Neural cell (in vitro differentiated cells): ENCODE measurements at regions not wholly inside any gene's neighbourhood (a gene's known extent, or its start where the extent isn't known, plus 50 kb on each side); places are given as distances from the start of the nearest gene placed in this dataset.

Experiments
- H2AFZ ChIP-seq: fragments of 200-600, 300-800 bp; sonication (generic), shearing (Covaris generic); 2 replicates; pipeline ENCODE4 v1.6.0; 2014; ENCODE audit warnings: low read depth, mild to moderate bottlenecking, antibody characterized with exemption, low read length, moderate library complexity
- H3F3A ChIP-seq: fragments of 200-600 bp; shearing (Covaris generic); 2 replicates; pipeline ENCODE4 v1.6.1; 2016; ENCODE audit warnings: mild to moderate bottlenecking, moderate library complexity, mixed read lengths, antibody characterized with exemption, low read length; ENCODE audit not compliant: insufficient read depth, poor library complexity, severe bottlenecking
- H3K27ac ChIP-seq: fragments of 200-600, 300-800 bp; sonication (generic), shearing (Covaris generic); 2 replicates; pipeline ENCODE4 v1.5.1; 2014; ENCODE audit warnings: mild to moderate bottlenecking, low read length, moderate library complexity
- H3K27me3 ChIP-seq: fragments of 300-800, 200-600 bp; sonication (generic), shearing (Covaris generic); 2 replicates; pipeline ENCODE4 v1.6.0; 2014; ENCODE audit warnings: mild to moderate bottlenecking, low read depth, low read length, moderate library complexity; ENCODE audit not compliant: insufficient read depth
- H3K36me3 ChIP-seq: fragments of 300-800, 200-600 bp; sonication (generic), shearing (Covaris generic); 2 replicates; pipeline ENCODE4 v1.5.1; 2014; ENCODE audit warnings: mild to moderate bottlenecking, antibody characterized with exemption, low read length, moderate library complexity; ENCODE audit not compliant: insufficient read depth
- H3K4me2 ChIP-seq: fragments of 300-800, 200-600 bp; sonication (generic), shearing (Covaris generic); 2 replicates; pipeline ENCODE4 v1.6.0; 2014; ENCODE audit warnings: mild to moderate bottlenecking, low read length
- H3K4me3 ChIP-seq: fragments of 300-800, 200-600 bp; sonication (generic), shearing (Covaris generic); 2 replicates; pipeline ENCODE4 v1.5.1; 2014; ENCODE audit warnings: mild to moderate bottlenecking, low read length, moderate library complexity
- H3K79me2 ChIP-seq: fragments of 200-600 bp; shearing (Covaris generic); replicated peaks from 2 replicates; pipeline ENCODE4 v1.6.0; 2014; ENCODE audit warnings: mild to moderate bottlenecking, low read length, moderate library complexity; ENCODE audit not compliant: insufficient read depth
- H3K9ac ChIP-seq: fragments of 300-800, 200-600 bp; sonication (generic), shearing (Covaris generic); 2 replicates; pipeline ENCODE4 v1.6.1; 2016; ENCODE audit warnings: mild to moderate bottlenecking, low read length, mixed read lengths
- H3K9me2 ChIP-seq: fragments of 200-600 bp; shearing (Covaris generic); 2 replicates; pipeline ENCODE4 v1.6.1; 2016; ENCODE audit warnings: mild to moderate bottlenecking, low read length, mixed read lengths; ENCODE audit not compliant: insufficient read depth
- H3K9me3 ChIP-seq: fragments of 200-600, 300-800 bp; sonication (generic), shearing (Covaris generic); 2 replicates; pipeline ENCODE4 v1.6.1; 2016; ENCODE audit warnings: mild to moderate bottlenecking, mixed run types, low read length, moderate library complexity, mixed read lengths
- H4K20me1 ChIP-seq: fragments of 200-600 bp; shearing (Covaris generic); 2 replicates; pipeline ENCODE4 v1.6.1; 2016; ENCODE audit warnings: mild to moderate bottlenecking, mixed run types; ENCODE audit not compliant: insufficient read depth
- EP300 ChIP-seq: fragments of 450-650 bp; conservative IDR thresholded peaks from 2 replicates; pipeline ENCODE4 v1.6.1; 2014; ENCODE audit warnings: antibody characterized with exemption, mild to moderate bottlenecking, moderate library complexity; ENCODE audit not compliant: poor library complexity, severe bottlenecking
- EZH2 ChIP-seq: fragments of 200-600, 300-800 bp; shearing (Covaris generic), sonication (generic); IDR thresholded peaks from 2 replicates; pipeline ENCODE4 v1.6.1; 2014; ENCODE audit warnings: antibody characterized with exemption, low read length, borderline replicate concordance, mild to moderate bottlenecking; ENCODE audit not compliant: insufficient read depth, poor library complexity, severe bottlenecking
- MXI1 ChIP-seq: fragments of 450-650 bp; conservative IDR thresholded peaks from 2 replicates; pipeline ENCODE4 v1.6.1; 2014; ENCODE audit warnings: antibody characterized with exemption, mild to moderate bottlenecking; ENCODE audit not compliant: poor library complexity, severe bottlenecking
- REST ChIP-seq: IDR thresholded peaks from 2 replicates; pipeline ENCODE4 v1.6.1; 2012; ENCODE audit warnings: borderline replicate concordance
- SMC3 ChIP-seq: fragments of 450-650 bp; conservative IDR thresholded peaks from 2 replicates; pipeline ENCODE4 v1.6.1; 2014; ENCODE audit warnings: antibody characterized with exemption, mild to moderate bottlenecking, moderate library complexity; ENCODE audit not compliant: poor library complexity
- TAF1 ChIP-seq: IDR thresholded peaks from 2 replicates; pipeline ENCODE4 v1.6.1; 2012; ENCODE audit warnings: low read depth

GRCh38 chr18:76622651-76623050, 127.6 kb upstream of the ZNF516 start:
- TF ChIP-seq SMC3 (no peak), EP300 (no peak), EZH2 (no peak), REST (no peak)
- Histone ChIP-seq H3K36me3 (no peaks in the 10 kb centered on the region), H3K27ac (no peak overlapping the region), H4K20me1 (no peaks in the 10 kb centered on the region), H3K79me2 (no peaks in the 10 kb centered on the region), H2AFZ (no peak overlapping the region), H3K4me3 (no peak overlapping the region), H3K27me3 (no peaks in the 10 kb centered on the region), H3F3A (no peaks in the 10 kb centered on the region), H3K9me3 (no peaks in the 10 kb centered on the region), H3K9me2 (no peaks in the 10 kb centered on the region), H3K4me2 (no peak overlapping the region), H3K9ac (no peak overlapping the region)

DNA sequence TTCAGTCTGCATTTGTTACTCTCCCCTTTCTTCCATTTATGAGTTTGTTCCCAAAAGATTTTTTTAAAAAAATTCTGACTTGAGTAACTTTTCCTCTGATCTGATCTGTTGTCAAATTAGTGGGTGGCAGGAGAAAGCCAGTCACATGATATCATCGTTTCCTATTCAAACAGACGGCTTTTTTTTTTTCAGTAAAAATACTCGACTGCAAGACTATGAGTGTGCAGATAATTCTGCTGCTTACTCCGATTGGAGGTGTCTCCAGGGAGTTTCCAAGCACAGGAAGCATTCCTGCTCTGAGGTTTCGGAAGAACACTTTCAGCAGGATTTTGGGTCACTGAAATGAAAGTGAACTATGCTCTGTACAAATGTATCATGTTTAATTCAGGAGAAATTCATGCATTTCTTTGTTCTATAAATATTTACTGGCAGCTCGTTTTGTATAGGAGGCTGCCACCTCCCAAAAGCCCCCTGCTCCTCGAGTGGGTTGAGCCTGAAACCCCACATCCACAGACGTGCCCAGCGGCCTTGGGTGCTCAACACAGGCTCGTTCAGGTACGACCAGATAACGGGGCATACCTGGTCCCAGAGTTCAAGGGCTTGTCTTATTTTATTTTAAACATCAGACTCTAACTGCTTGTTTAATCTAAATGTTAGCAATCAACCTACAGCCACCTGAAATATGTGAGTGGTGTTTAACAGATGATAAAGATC, 126.9 kb upstream of the ZNF516 start:
- Histone ChIP-seq H2AFZ (no peak overlapping the region), H3K9ac (no peak overlapping the region)

More for the DNA sequence above, 126.9 kb upstream of the ZNF516 start:
- Histone ChIP-seq H3F3A (no peaks in the 10 kb centered on the region), H3K4me2 (peak overlapping the region; percentile 4), H3K9me2 (no peaks in the 10 kb centered on the region), H3K36me3 (no peaks in the 10 kb centered on the region), H3K4me3 (peak overlapping the region; percentile 49), H3K27ac (no peak overlapping the region), H3K79me2 (no peaks in the 10 kb centered on the region), H4K20me1 (no peaks in the 10 kb centered on the region), H3K27me3 (no peaks in the 10 kb centered on the region), H3K9me3 (no peaks in the 10 kb centered on the region)
- TF ChIP-seq MXI1 (no peak), SMC3 (no peak), EZH2 (no peak), TAF1 (no peak), EP300 (no peak), REST (no peak)
